KMS-11 (cell line): ENCODE measurements at regions not wholly inside any gene's neighbourhood (a gene's known extent, or its start where the extent isn't known, plus 50 kb on each side); places are given as distances from the start of the nearest gene placed in this dataset.

Experiments used
- H2AFZ ChIP-seq: fragments of 200-600 bp; sonication (generic); 2 replicates; pipeline ENCODE4 v1.6.1; 2016; ENCODE audit warnings: antibody characterized with exemption, mixed run types, low read depth
- H3K27ac ChIP-seq: fragments of 200-600 bp; sonication (generic); 2 replicates; pipeline ENCODE4 v1.6.1; 2016; ENCODE audit warnings: mild to moderate bottlenecking, mixed run types
- H3K27me3 ChIP-seq: fragments of 200-600 bp; sonication (generic); 2 replicates; pipeline ENCODE4 v1.6.1; 2017; ENCODE audit warnings: mild to moderate bottlenecking, low read depth, mixed run types, moderate library complexity; ENCODE audit not compliant: insufficient read depth
- H3K36me3 ChIP-seq: fragments of 200-600 bp; sonication (generic); 2 replicates; pipeline ENCODE4 v1.6.1; 2017; ENCODE audit warnings: mild to moderate bottlenecking, mixed run types; ENCODE audit not compliant: insufficient read depth
- H3K4me1 ChIP-seq: fragments of 200-600 bp; sonication (generic); 2 replicates; pipeline ENCODE4 v1.6.1; 2016; ENCODE audit warnings: mild to moderate bottlenecking, low read depth, mixed run types; ENCODE audit not compliant: poor library complexity, severe bottlenecking
- H3K4me2 ChIP-seq: fragments of 200-600 bp; sonication (generic); 2 replicates; pipeline ENCODE4 v1.7.0; 2016; ENCODE audit warnings: mild to moderate bottlenecking, mixed run types
- H3K4me3 ChIP-seq: fragments of 200-600 bp; sonication (generic); IDR thresholded peaks from 2 replicates; pipeline ENCODE4 v1.6.1; 2017; ENCODE audit warnings: low read depth, low read length, mixed read lengths; ENCODE audit not compliant: insufficient read depth
- H3K79me2 ChIP-seq: fragments of 200-600 bp; sonication (generic); 2 replicates; pipeline ENCODE4 v1.6.1; 2016; ENCODE audit warnings: low read depth, mixed run types; ENCODE audit not compliant: insufficient read depth
- H3K9ac ChIP-seq: fragments of 200-600 bp; sonication (generic); 2 replicates; pipeline ENCODE4 v1.6.1; 2016; ENCODE audit warnings: mild to moderate bottlenecking, mixed run types
- H4K20me1 ChIP-seq: fragments of 200-600 bp; sonication (generic); 2 replicates; pipeline ENCODE4 v1.6.1; 2016; ENCODE audit warnings: mild to moderate bottlenecking, mixed run types; ENCODE audit not compliant: insufficient read depth
- TF ChIP-seq, protein P1 (sequence below): fragments of 200-600 bp; sonication (generic); conservative IDR thresholded peaks from 2 replicates; pipeline ENCODE4 v1.6.1; 2017; ENCODE audit warnings: low read depth, mild to moderate bottlenecking, antibody characterized with exemption, low read length, moderate library complexity, mixed read lengths

DNA sequence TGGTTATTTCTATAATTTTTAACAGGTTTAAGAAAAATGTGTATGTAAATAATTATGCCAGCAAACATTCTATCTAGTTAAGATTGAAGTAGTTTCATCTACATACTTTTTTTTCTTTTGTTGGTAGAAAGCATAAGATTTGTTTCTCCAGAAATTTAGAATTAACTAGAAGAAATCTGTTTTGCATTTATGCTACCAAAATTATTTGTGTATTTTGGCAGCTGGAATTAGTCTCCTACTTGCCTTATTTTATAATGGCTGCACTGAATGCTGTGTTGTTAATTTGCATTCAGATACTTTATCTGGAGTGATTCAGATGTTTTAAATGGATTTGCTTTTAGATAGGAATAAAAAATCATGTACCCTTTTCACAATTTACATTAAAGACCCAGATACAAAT, 100.2 kb upstream of the NAALADL2 start:
- no peak overlapping the region for H3K4me2 ChIP-seq
- no peaks in the 10 kb centered on the region for H3K36me3 ChIP-seq
- H2AFZ ChIP-seq: no peak overlapping the region
- TF ChIP-seq, protein P1, sequence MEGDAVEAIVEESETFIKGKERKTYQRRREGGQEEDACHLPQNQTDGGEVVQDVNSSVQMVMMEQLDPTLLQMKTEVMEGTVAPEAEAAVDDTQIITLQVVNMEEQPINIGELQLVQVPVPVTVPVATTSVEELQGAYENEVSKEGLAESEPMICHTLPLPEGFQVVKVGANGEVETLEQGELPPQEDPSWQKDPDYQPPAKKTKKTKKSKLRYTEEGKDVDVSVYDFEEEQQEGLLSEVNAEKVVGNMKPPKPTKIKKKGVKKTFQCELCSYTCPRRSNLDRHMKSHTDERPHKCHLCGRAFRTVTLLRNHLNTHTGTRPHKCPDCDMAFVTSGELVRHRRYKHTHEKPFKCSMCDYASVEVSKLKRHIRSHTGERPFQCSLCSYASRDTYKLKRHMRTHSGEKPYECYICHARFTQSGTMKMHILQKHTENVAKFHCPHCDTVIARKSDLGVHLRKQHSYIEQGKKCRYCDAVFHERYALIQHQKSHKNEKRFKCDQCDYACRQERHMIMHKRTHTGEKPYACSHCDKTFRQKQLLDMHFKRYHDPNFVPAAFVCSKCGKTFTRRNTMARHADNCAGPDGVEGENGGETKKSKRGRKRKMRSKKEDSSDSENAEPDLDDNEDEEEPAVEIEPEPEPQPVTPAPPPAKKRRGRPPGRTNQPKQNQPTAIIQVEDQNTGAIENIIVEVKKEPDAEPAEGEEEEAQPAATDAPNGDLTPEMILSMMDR: no peak
- no peaks in the 10 kb centered on the region for H3K79me2 ChIP-seq
- H3K4me1 ChIP-seq: no peaks in the 10 kb centered on the region
- H3K27ac ChIP-seq: no peak overlapping the region
- H3K27me3 ChIP-seq: no peaks in the 10 kb centered on the region
- H3K9ac ChIP-seq: no peak overlapping the region
- no peaks in the 10 kb centered on the region for H4K20me1 ChIP-seq
- H3K4me3 ChIP-seq: no peak overlapping the region

DNA sequence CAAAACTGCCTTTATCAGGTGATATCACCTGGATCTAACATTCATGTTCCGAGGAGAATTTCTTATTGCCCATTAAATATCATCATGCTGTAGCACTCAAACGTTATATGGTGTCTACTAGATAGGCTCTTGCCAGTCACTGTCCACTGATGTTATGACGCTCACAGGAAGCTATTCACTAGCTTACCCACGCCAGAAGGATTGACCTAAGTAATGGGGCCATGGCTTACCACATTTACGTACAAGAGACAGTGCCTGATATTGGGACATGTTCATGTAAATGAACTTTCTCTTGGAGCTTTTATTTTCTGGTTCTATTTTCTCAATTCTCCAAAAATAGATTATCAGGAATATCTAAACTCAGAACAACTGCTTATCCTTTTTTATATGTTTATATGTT, 91.7 kb upstream of the NAALADL2 start:
- H3K27ac ChIP-seq: no peak overlapping the region
- no peak overlapping the region for H2AFZ ChIP-seq
- TF ChIP-seq, protein P1: no peak
- no peak overlapping the region for H3K9ac ChIP-seq
- no peak overlapping the region for H3K4me3 ChIP-seq
- H3K79me2 ChIP-seq: no peaks in the 10 kb centered on the region
- H3K27me3 ChIP-seq: no peaks in the 10 kb centered on the region
- H3K4me1 ChIP-seq: no peaks in the 10 kb centered on the region
- no peak overlapping the region for H3K4me2 ChIP-seq
- no peaks in the 10 kb centered on the region for H3K36me3 ChIP-seq
- H4K20me1 ChIP-seq: no peaks in the 10 kb centered on the region

DNA sequence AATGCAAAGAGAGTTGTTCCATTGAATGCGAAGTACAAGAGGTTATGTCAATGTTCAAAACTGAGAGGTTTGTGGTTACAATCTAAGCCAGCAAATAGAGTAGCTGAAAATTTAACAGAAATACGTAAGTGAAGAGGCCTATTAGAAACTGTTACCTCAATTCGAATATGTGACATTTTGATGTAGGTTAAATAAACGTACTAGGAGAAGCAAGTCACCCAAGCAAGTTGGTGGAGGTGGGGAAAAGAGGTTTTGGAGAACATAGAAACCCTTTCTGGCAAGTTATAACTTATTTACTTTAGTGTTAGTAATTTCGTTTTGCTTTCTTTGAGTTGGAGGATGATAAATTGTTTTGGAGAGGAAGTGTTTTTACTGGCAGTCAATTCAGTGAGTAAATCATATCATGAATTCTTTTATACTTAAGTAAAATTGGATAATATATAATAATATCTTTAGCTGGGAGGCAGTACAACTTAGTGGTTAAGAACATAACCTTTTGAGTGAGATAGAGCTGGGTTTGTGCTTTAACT, 91.2 kb upstream of the NAALADL2 start:
- H2AFZ ChIP-seq: no peak overlapping the region
- H3K36me3 ChIP-seq: no peaks in the 10 kb centered on the region

DNA sequence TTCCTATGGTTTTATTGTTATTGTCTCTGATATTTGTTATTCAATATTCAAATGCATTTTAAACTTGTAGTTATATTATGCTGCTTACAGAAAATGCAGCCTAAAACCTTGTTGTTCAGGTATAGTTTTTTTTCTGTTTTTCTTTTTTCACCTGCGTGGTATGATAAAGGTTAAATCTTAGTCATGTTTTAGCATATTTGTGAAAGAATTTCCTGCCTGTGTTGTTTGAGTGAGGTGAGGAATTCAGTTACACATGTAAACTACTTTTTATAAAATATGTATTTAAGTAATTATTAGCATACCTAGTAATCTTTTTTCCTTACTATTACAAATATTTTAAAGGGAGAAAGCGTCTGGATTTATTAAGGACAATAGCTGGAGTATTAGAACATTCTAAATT, 90.0 kb upstream of the NAALADL2 start:
- Histone ChIP-seq H3K4me1 (no peaks in the 10 kb centered on the region), H4K20me1 (no peaks in the 10 kb centered on the region), H3K36me3 (no peaks in the 10 kb centered on the region), H3K27ac (no peak overlapping the region), H3K79me2 (no peaks in the 10 kb centered on the region), H3K9ac (no peak overlapping the region), H2AFZ (no peak overlapping the region), H3K4me3 (no peak overlapping the region), H3K4me2 (no peak overlapping the region), H3K27me3 (no peaks in the 10 kb centered on the region)
- TF ChIP-seq, protein P1: no peak

More for the DNA sequence above, 91.2 kb upstream of the NAALADL2 start:
- Histone ChIP-seq H3K4me2 (no peak overlapping the region), H4K20me1 (no peaks in the 10 kb centered on the region), H3K9ac (no peak overlapping the region), H3K4me3 (no peak overlapping the region), H3K27ac (no peak overlapping the region), H3K27me3 (no peaks in the 10 kb centered on the region), H3K79me2 (no peaks in the 10 kb centered on the region), H3K4me1 (no peaks in the 10 kb centered on the region)
- TF ChIP-seq, protein P1: no peak
